GDM1 (cell line): ENCODE measurements at regions not wholly inside any gene's neighbourhood (a gene's known extent, or its start where the extent isn't known, plus 50 kb on each side); places are given as distances from the start of the nearest gene placed in this dataset.
"Not testable (repeated sequence)": the region's sequence is repeated elsewhere in the genome, so short reads cannot be mapped to it uniquely, and the experiment has no call there.

Experiments used
- DNase-seq: peaks from one replicate; lab custom pipeline; 2025; lab: John Stamatoyannopoulos, UW

DNA sequence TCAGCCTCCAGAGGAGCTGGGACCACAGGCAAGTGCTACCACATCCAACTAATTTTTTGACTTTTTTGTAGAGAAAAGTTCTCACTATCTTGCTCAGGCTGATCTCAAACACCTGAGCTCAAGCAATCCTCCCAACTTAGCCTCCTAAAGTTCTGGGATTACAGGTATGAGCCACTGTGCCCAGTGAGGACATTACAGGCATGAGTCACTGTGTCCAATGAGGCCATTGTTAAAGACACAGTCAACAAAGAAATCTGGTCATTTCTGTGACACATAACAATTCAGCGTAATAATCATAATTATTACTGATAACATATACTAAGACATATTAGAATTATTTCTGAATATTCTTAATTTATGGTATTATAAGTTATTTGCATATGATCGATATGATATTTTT is 463.4 kb upstream of the NDN start:
- no peak for DNase-seq

- not testable (repeated sequence) for DNase-seq
These were observed 471.2 kb upstream of the NDN start for GRCh38 chr15:24158306-24158705.

DNA sequence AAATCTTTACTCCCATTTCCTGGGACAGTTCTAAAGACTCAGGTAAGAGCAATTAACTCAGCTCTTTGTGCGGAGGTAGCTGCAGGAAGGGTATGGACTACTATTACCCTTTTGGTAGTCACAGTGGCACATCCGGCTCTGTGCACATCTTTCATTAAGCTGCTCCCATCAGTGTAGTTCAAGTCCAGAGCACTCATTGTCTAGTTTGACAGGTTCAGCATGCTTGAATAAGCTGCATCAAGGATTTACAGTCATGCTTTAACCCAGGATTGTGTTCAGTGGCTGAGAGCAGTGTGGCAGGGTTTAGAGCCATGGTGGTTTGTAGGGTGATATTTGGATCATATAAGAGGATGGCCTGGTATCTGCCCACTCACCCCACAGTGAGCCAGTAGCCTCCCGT is 478.4 kb upstream of the NDN start:
- not testable (repeated sequence) for DNase-seq

DNA sequence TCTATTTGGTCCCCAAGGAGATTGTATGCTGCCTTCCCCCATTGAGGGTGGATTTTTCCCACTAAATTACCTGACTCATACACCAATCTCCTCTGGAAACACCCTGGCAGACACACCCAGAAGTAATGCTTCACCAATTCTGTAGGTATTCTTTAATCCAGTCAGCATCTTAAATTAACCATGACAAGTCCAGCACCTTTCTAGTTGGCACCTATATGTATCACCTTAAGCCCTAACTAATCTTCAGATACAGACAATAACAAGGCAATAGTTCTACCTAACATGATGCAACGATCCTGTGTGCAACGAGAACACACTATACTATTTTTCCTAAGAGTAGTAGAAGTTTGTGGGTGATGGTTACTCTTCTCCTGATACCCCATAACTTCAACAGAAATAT is 473.3 kb upstream of the NPAP1 start:
- DNase-seq: not testable (repeated sequence)

DNA sequence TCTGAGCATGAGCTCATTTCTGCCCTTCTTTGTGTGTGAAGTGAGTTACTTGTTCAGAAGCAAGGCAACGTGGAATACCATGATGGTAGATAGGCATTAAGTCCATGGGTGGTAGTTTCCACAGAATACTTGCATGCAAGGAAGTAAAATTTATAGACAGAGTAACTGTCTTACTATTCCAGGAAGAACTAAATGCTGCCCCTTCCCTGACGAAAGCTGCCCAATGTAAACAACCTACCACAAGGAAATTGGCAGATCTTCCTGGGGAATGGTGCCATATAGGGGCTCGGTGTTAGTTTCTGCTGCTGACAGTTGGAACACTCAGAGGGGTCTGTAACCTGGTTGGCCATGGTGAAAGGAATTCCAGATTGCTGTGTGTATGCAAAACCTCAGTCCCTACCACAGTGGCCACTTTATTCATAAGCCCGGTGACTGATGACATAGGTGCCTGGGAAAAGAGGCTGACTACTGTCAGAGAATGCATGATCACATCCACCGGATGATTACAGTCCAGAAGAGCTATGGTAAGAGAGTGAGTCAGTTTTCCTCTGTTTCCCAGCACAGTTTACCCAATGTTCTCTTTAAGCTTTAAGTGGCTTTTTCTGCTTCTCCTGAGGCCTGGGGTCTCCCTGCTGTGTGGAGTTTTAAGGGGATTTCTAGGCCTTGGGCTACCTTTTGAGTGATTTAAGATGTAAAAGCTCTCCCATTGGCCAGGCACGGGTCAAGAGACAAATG is 463.7 kb upstream of the NPAP1 start:
- DNase-seq: not testable (repeated sequence)

GRCh38 chr15:24223739-24224138 is 451.8 kb upstream of the NPAP1 start:
- no peak for DNase-seq

GRCh38 chr15:24224161-24224560 is 451.4 kb upstream of the NPAP1 start:
- DNase-seq: no peak

- DNase-seq: not testable (repeated sequence)
These were observed 446.7 kb upstream of the NPAP1 start for GRCh38 chr15:24228922-24229321.

DNA sequence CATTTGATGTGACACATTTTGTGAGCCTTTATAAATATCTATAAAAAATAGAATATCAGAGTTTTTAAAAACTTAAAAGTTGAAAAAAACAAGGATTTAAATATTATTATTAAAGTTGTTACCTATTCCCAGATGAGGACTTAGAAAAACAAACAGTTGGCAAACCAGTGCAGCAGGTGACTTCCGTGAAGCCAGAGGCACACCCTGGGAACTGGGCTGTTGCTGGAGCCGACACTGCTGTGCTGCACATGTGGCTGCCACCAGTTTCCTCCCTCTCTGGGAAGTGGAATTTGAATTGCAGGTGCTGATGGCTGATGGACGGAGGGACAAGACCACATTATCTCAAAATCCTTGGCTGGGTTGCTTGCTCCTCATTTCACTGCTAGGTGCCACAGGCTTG is 442.4 kb upstream of the NPAP1 start:
- not testable (repeated sequence) for DNase-seq

DNA sequence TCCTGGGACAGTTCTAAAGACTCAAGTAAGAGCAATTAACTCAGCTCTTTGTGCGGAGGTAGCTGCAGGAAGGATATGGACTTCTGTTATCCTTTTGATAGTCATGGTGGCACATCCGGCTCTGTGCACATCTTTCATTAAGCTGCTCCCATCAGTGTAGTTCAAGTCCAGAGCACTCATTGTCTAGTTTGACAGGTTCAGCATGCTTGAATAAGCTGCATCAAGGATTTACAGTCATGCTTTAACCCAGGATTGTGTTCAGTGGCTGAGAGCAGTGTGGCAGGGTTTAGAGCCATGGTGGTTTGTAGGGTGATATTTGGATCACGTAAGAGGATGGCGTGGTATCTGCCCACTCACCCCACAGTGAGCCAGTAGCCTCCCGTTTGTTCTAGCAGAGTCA is 435.0 kb upstream of the NPAP1 start:
- not testable (repeated sequence) for DNase-seq

DNA sequence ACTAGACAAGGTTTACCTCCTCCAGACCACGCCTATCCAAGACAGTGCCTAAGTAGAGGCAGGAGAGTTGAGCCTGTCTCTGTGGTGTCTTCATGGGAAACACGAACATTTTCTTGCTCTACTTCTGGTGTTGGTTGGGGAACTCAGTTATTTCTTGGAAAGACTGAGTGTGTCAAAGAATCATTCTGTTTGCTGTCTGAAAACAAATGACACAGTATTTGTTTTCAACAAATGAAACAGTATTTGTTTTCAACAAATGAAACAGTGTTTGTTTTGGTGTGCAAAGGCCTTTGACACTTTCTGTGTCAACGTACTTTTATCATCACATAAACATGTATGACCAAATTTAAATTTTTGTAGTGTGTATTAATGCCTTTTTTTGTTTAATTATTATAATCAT is 416.5 kb upstream of the NPAP1 start:
- DNase-seq: not testable (repeated sequence)

DNA sequence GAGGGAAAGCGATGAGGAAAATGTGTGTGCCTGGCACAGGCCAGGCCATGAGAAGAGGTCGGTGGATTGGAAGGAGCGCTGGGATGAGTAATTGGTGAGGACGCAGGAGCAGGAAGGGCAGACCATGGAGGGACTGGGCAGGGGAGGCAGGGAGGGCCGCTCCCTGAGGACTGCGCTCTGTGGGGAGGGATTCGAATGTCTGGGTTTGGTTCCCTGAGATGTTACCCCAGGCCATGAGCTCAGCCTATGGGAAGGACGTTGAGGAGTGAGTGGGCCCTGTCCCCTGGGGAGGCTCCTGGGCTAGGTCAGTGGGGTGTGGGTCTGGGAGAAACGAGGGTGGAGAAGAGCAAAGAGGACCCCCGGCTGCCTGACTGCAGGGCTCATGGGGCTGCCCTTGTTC is 415.2 kb upstream of the NPAP1 start:
- not testable (repeated sequence) for DNase-seq

DNA sequence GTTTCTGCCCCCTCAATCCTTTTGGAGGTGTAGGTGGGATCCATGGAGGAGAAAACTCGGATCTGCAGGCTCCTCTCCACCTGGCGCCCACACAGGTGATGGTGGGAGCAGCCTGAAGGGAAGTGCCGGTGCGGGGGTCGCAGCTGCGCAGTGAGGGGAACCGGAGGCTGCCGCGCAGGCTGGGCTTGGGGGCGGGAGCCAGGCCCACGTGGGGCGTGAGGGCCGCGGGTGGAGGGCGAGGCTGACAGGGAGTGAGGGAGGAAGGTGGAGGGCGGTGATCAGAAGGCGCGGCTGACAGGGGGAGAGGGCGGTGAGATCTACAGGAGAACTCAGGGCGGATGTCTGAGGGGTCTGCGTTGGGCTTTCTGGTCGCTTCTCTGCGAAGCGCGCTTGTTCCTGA is 414.7 kb upstream of the NPAP1 start:
- DNase-seq: not testable (repeated sequence)

DNA sequence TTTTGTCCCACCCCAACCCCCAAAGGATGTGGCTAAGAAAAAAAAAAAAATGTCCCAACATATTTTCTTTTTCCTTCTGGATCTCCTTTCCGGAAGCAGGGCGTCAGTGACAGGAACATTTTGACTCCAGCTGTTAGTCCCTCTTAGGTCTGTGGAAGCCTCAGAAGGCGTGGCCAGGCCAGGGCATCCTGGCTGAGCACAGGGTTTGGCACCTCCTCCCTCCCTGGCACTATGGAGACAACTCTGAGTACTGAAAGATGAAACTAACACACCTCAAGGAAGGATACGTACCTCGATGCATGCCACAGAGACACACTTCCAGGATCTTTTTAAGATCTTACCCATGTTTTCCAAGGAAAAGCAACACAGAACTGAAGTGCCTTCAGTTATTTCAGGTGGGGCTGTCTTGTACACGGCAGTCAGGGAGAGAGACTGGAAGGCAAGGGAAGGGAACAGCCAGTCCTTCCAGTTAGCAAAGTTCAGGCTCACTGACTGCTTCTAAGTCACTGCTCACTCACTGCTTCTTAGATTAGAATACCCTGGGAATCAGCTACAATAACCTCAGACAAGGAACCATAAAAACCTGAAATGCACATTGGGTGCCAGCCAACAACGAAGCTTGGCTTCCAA is 406.9 kb upstream of the NPAP1 start:
- DNase-seq: not testable (repeated sequence)

- DNase-seq: no peak
These were observed 406.4 kb upstream of the NPAP1 start for GRCh38 chr15:24269166-24269571.

GRCh38 chr15:24269923-24270322 is 405.7 kb upstream of the NPAP1 start:
- no peak for DNase-seq

- not testable (repeated sequence) for DNase-seq
These were observed 403.9 kb upstream of the NPAP1 start for GRCh38 chr15:24271496-24272244.

- no peak for DNase-seq
These were observed 382.7 kb upstream of the NPAP1 start for GRCh38 chr15:24292837-24293236.

GRCh38 chr15:24300804-24301368 is 374.7 kb upstream of the NPAP1 start:
- DNase-seq: not testable (repeated sequence)

- DNase-seq: not testable (repeated sequence)
These were observed 373.6 kb upstream of the NPAP1 start for GRCh38 chr15:24301999-24302398.

DNA sequence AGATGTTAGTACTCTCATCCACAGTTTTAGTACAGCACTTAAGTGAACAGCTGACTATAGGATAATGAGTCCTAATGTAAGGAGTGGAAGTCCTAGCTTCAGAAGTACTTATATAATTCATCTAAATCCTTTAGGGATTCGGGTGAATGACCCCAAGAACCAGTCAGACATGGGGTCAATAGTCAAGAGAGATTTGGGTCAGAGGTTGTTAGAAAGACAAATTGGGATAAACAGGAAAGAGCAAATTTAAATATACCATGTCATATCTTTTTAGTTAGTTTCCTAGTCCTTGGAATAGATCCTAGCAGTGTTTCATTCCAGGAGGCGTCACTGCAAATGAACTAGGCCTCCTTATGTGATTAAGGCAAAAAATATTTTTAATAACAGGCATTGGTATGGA is 370.8 kb upstream of the NPAP1 start:
- DNase-seq: not testable (repeated sequence)

GRCh38 chr15:24305643-24306042 is 369.9 kb upstream of the NPAP1 start:
- DNase-seq: not testable (repeated sequence)

GRCh38 chr15:24309700-24310099 is 365.9 kb upstream of the NPAP1 start:
- DNase-seq: not testable (repeated sequence)
